HL-60 (cell line): ENCODE measurements at regions not wholly inside any gene's neighbourhood (a gene's known extent, or its start where the extent isn't known, plus 50 kb on each side); places are given as distances from the start of the nearest gene placed in this dataset.

Experiments used
- CTCF ChIP-seq: IDR thresholded peaks from one replicate; pipeline ENCODE4 v1.5.1; 2011; ENCODE audit warnings: low read length, control low read depth, inconsistent platforms; ENCODE audit not compliant: insufficient read depth
- GABPA ChIP-seq: IDR thresholded peaks from 2 replicates; pipeline ENCODE4 v1.6.1; 2012; ENCODE audit warnings: low read depth
- POLR2AphosphoS5 ChIP-seq: IDR thresholded peaks from 2 replicates; pipeline ENCODE4 v1.6.1; 2012; ENCODE audit warnings: low read depth
- REST ChIP-seq: IDR thresholded peaks from 2 replicates; pipeline ENCODE4 v1.6.1; 2012; ENCODE audit warnings: low read depth; ENCODE audit not compliant: insufficient replicate concordance

- TF ChIP-seq CTCF: no peak
- TF ChIP-seq GABPA: no peak
- no peak for TF ChIP-seq POLR2AphosphoS5
- no peak for TF ChIP-seq REST
Observed at GRCh38 chr10:90269699-90270098, 568.3 kb downstream of the KIF20B start.
